GM23338 (cell line): ENCODE measurements at regions not wholly inside any gene's neighbourhood (a gene's known extent, or its start where the extent isn't known, plus 50 kb on each side); places are given as distances from the start of the nearest gene placed in this dataset.

Experiments used
- ATAC-seq: fragments of 200-7000 bp; cut with Tn5 transposase; 3 replicates; pipeline ENCODE4 v1.9.1; 2020
- DNase-seq: peaks from one replicate; pipeline ENCODE4 v3.0.0-alpha.2; 2015; ENCODE audit warnings: low spot score
- H2AFZ ChIP-seq: fragments of 200-600 bp; sonication (generic); 2 replicates; pipeline ENCODE4 v1.8.0; 2016; ENCODE audit warnings: antibody characterized with exemption, mild to moderate bottlenecking, moderate library complexity
- H3F3A ChIP-seq: fragments of 200-600 bp; sonication (generic); replicated peaks from 2 replicates; pipeline ENCODE4 v1.8.0; 2017; ENCODE audit warnings: antibody characterized with exemption, mixed run types, low read depth
- H3K27ac ChIP-seq: fragments of 200-600 bp; sonication (generic); 2 replicates; pipeline ENCODE4 v1.6.1; 2016; ENCODE audit warnings: low read depth
- H3K27me3 ChIP-seq: fragments of 200-600 bp; sonication (generic); 2 replicates; pipeline ENCODE4 v1.8.0; 2016; ENCODE audit warnings: mild to moderate bottlenecking, mixed run types, moderate library complexity; ENCODE audit not compliant: insufficient read depth
- H3K36me3 ChIP-seq: fragments of 200-600 bp; sonication (generic); 2 replicates; pipeline ENCODE4 v1.8.0; 2016; ENCODE audit warnings: mild to moderate bottlenecking; ENCODE audit not compliant: insufficient read depth
- H3K4me1 ChIP-seq: fragments of 200-600 bp; sonication (generic); 2 replicates; pipeline ENCODE4 v1.8.0; 2016; ENCODE audit warnings: mild to moderate bottlenecking, moderate library complexity; ENCODE audit not compliant: insufficient read depth
- H3K4me2 ChIP-seq: fragments of 200-600 bp; sonication (generic); 2 replicates; pipeline ENCODE4 v1.7.1; 2017; ENCODE audit warnings: mixed run types
- H3K4me3 ChIP-seq: fragments of 200-600 bp; sonication (generic); 2 replicates; pipeline ENCODE4 v1.6.1; 2016; ENCODE audit warnings: mixed run types
- H3K79me2 ChIP-seq: fragments of 200-600 bp; sonication (generic); replicated peaks from 2 replicates; pipeline ENCODE4 v1.8.0; 2017; ENCODE audit warnings: mild to moderate bottlenecking; ENCODE audit not compliant: insufficient read depth
- H3K9me2 ChIP-seq: fragments of 200-600 bp; sonication (generic); 2 replicates; pipeline ENCODE4 v1.8.0; 2017; ENCODE audit not compliant: insufficient read depth
- H4K20me1 ChIP-seq: fragments of 200-600 bp; sonication (generic); replicated peaks from 2 replicates; pipeline ENCODE4 v1.8.0; 2017; ENCODE audit warnings: mild to moderate bottlenecking; ENCODE audit not compliant: insufficient read depth
- H3K27ac Mint-ChIP-seq: 2 replicates; pipeline ENCODE4 v1.8.0; 2020; ENCODE audit warnings: inconsistent platforms, mild to moderate bottlenecking, moderate library complexity, mixed read lengths
- H3K27me3 Mint-ChIP-seq: 3 replicates; pipeline ENCODE4 v1.8.0; 2022; ENCODE audit warnings: low read depth, mild to moderate bottlenecking, moderate library complexity, mixed read lengths, inconsistent platforms; ENCODE audit not compliant: insufficient read depth, poor library complexity
- H3K36me3 Mint-ChIP-seq: 3 replicates; pipeline ENCODE4 v1.8.0; 2021; ENCODE audit warnings: low read depth, mild to moderate bottlenecking, inconsistent platforms, moderate library complexity, mixed read lengths
- H3K4me1 Mint-ChIP-seq: 3 replicates; pipeline ENCODE4 v1.8.0; 2020; ENCODE audit warnings: mild to moderate bottlenecking, inconsistent platforms, mixed read lengths
- H3K4me3 Mint-ChIP-seq: 3 replicates; pipeline ENCODE4 v1.8.0; 2021; ENCODE audit warnings: moderate library complexity, mild to moderate bottlenecking, inconsistent platforms, mixed read lengths
- H3K9me3 Mint-ChIP-seq: 3 replicates; pipeline ENCODE4 v1.8.0; 2020; ENCODE audit warnings: moderate library complexity, mild to moderate bottlenecking, inconsistent platforms, mixed read lengths
- CREB1 ChIP-seq: fragments of 250-450 bp; sonication (Bioruptor Pico); IDR thresholded peaks from 2 replicates; pipeline ENCODE4 v1.5.0; 2020; ENCODE audit warnings: low read depth, mild to moderate bottlenecking, moderate library complexity
- EZH2 ChIP-seq: fragments of 200-600 bp; sonication (generic); IDR thresholded peaks from one replicate; pipeline ENCODE4 v1.8.0; 2017; ENCODE audit warnings: antibody characterized with exemption, mild to moderate bottlenecking, low read depth; ENCODE audit not compliant: unreplicated experiment
- EZH2phosphoT487 ChIP-seq: fragments of 200-600 bp; sonication (generic); IDR thresholded peaks from one replicate; pipeline ENCODE4 v1.8.1; 2018; ENCODE audit warnings: antibody characterized with exemption; ENCODE audit not compliant: unreplicated experiment
- JUNB ChIP-seq: IDR thresholded peaks from one replicate; pipeline ENCODE4 v1.6.1; 2016; ENCODE audit warnings: antibody characterized with exemption; ENCODE audit not compliant: unreplicated experiment
- NANOG ChIP-seq: IDR thresholded peaks from 2 replicates; pipeline ENCODE4 v1.6.1; 2016; ENCODE audit warnings: antibody characterized with exemption, borderline replicate concordance
- STAT1 ChIP-seq: IDR thresholded peaks from one replicate; pipeline ENCODE4 v1.6.1; 2016; ENCODE audit warnings: antibody characterized with exemption; ENCODE audit not compliant: unreplicated experiment
- TF ChIP-seq, protein P1 (sequence below): fragments of 250-450 bp; sonication (Bioruptor Pico); IDR thresholded peaks from 2 replicates; pipeline ENCODE4 v1.5.0; 2020; ENCODE audit warnings: mild to moderate bottlenecking, moderate library complexity
- TF ChIP-seq, protein P2 (sequence below), 2 experiments: fragments of 200-600 bp in 1 of 2; sonication (generic) in 1 of 2; conservative IDR thresholded peaks; 2 replicates each; pipeline versions ENCODE4 v1.5.1 to v1.6.1; 2016 to 2017; ENCODE audit warnings: antibody characterized with exemption in 2 of 2, low read depth in 2 of 2, mild to moderate bottlenecking in 2 of 2, moderate library complexity in 1 of 2
- TF ChIP-seq, protein P3 (sequence below): IDR thresholded peaks from one replicate; pipeline ENCODE4 v1.6.1; 2018; ENCODE audit warnings: antibody characterized with exemption; ENCODE audit not compliant: unreplicated experiment

DNA sequence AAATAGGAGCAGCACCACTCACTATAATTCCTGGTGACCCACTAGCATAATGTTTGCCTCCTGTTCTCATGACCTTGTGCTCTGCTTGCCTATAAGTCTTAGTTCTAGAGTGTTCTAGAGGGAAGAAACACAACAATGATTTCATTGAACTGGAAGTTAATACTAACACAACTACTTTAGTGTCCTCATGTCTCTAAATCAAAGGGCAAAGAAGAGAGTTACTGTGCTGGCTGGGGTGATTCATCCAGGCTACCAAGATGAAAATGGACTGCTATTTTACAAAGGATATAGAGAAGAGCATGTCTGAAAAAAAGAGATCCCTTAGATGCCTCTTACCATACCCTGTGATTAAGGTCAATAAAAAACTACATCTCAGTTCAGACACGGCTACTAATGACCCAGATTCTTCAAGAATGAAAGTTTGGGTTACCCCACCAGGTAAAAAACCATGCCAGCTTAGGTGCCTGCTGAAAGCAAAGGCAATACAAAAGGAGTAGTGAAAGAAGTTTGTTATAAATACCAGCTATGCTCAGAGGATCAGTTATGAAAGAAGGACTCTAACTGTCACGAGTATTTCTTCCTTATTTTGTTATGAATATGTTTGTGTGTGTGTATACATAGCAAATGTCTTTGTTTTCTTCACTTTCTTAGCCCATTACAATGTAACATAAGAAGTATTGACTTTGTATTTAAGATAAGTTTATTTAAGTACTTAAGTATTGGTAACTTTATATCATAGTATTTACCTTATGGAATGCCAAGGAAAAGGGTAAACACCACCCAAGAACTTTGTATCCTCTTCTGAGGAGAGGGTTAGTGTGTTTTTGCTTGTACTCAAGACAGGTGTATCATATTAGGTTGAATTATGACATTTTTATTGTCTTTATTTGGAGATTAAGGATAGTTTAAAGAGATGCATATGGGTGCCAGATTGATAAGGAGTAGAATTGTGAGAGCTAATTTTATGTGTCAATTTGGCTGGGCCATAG lies 314.1 kb upstream of the PTGER4 start:
- H3K79me2 ChIP-seq = no peaks in the 10 kb centered on the region
- H3K36me3 ChIP-seq = no peaks in the 10 kb centered on the region
- no peaks in the 10 kb centered on the region for H4K20me1 ChIP-seq
- H3K9me2 ChIP-seq = no peaks in the 10 kb centered on the region
- H3K27me3 ChIP-seq = no peaks in the 10 kb centered on the region
- no peaks in the 10 kb centered on the region for H3K27me3 Mint-ChIP-seq
- H3F3A ChIP-seq = no peaks in the 10 kb centered on the region
- H2AFZ ChIP-seq = no peak overlapping the region
- no peak for DNase-seq
- TF ChIP-seq, protein P1, sequence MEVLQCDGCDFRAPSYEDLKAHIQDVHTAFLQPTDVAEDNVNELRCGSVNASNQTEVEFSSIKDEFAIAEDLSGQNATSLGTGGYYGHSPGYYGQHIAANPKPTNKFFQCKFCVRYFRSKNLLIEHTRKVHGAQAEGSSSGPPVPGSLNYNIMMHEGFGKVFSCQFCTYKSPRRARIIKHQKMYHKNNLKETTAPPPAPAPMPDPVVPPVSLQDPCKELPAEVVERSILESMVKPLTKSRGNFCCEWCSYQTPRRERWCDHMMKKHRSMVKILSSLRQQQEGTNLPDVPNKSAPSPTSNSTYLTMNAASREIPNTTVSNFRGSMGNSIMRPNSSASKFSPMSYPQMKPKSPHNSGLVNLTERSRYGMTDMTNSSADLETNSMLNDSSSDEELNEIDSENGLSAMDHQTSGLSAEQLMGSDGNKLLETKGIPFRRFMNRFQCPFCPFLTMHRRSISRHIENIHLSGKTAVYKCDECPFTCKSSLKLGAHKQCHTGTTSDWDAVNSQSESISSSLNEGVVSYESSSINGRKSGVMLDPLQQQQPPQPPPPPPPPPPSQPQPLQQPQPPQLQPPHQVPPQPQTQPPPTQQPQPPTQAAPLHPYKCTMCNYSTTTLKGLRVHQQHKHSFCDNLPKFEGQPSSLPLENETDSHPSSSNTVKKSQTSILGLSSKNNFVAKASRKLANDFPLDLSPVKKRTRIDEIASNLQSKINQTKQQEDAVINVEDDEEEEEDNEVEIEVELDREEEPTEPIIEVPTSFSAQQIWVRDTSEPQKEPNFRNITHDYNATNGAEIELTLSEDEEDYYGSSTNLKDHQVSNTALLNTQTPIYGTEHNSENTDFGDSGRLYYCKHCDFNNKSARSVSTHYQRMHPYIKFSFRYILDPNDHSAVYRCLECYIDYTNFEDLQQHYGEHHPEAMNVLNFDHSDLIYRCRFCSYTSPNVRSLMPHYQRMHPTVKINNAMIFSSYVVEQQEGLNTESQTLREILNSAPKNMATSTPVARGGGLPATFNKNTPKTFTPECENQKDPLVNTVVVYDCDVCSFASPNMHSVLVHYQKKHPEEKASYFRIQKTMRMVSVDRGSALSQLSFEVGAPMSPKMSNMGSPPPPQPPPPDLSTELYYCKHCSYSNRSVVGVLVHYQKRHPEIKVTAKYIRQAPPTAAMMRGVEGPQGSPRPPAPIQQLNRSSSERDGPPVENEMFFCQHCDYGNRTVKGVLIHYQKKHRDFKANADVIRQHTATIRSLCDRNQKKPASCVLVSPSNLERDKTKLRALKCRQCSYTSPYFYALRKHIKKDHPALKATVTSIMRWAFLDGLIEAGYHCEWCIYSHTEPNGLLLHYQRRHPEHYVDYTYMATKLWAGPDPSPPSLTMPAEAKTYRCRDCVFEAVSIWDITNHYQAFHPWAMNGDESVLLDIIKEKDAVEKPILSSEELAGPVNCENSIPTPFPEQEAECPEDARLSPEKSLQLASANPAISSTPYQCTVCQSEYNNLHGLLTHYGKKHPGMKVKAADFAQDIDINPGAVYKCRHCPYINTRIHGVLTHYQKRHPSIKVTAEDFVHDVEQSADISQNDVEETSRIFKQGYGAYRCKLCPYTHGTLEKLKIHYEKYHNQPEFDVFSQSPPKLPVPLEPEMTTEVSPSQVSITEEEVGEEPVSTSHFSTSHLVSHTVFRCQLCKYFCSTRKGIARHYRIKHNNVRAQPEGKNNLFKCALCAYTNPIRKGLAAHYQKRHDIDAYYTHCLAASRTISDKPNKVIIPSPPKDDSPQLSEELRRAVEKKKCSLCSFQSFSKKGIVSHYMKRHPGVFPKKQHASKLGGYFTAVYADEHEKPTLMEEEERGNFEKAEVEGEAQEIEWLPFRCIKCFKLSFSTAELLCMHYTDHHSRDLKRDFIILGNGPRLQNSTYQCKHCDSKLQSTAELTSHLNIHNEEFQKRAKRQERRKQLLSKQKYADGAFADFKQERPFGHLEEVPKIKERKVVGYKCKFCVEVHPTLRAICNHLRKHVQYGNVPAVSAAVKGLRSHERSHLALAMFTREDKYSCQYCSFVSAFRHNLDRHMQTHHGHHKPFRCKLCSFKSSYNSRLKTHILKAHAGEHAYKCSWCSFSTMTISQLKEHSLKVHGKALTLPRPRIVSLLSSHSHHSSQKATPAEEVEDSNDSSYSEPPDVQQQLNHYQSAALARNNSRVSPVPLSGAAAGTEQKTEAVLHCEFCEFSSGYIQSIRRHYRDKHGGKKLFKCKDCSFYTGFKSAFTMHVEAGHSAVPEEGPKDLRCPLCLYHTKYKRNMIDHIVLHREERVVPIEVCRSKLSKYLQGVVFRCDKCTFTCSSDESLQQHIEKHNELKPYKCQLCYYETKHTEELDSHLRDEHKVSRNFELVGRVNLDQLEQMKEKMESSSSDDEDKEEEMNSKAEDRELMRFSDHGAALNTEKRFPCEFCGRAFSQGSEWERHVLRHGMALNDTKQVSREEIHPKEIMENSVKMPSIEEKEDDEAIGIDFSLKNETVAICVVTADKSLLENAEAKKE (CRISPR knock-in tag) = no peak
- H3K4me3 Mint-ChIP-seq = no peak overlapping the region
- no peak for ATAC-seq
- no peak overlapping the region for H3K27ac Mint-ChIP-seq
- no peaks in the 10 kb centered on the region for H3K4me1 ChIP-seq
- no peak overlapping the region for H3K4me2 ChIP-seq
- H3K27ac ChIP-seq = no peak overlapping the region
- no peaks in the 10 kb centered on the region for H3K4me1 Mint-ChIP-seq
- H3K9me3 Mint-ChIP-seq = no peaks in the 10 kb centered on the region
- H3K4me3 ChIP-seq = no peak overlapping the region
- no peaks in the 10 kb centered on the region for H3K36me3 Mint-ChIP-seq

DNA sequence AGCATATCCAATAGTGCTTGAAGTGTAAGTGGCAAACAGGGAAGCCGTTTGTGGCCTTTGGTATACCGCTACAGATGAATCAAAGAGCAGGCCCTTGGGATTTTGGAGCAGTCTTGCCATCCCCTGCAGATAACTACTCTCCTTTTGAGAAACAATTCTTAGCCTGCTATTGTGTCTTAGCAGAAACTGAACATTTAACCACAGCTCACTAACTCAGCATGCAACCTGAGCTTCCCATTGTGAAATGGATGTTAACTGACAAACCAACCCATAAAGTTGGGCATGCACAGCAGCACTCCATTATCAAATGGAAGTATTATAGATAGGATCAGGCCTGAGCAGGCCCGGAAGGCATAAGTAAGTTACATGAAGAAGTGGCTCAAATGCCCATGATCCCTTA lies 315.3 kb upstream of the PTGER4 start:
- Mint-ChIP-seq H3K4me3 (no peak overlapping the region), H3K4me1 (no peaks in the 10 kb centered on the region), H3K9me3 (no peaks in the 10 kb centered on the region), H3K36me3 (no peaks in the 10 kb centered on the region), H3K27me3 (no peaks in the 10 kb centered on the region), H3K27ac (no peak overlapping the region)
- Histone ChIP-seq H3K36me3 (no peaks in the 10 kb centered on the region), H4K20me1 (no peaks in the 10 kb centered on the region), H3F3A (no peaks in the 10 kb centered on the region), H3K4me3 (no peak overlapping the region), H3K9me2 (no peaks in the 10 kb centered on the region), H3K4me2 (no peak overlapping the region), H3K27me3 (no peaks in the 10 kb centered on the region), H3K27ac (no peak overlapping the region), H3K79me2 (no peaks in the 10 kb centered on the region), H3K4me1 (no peaks in the 10 kb centered on the region), H2AFZ (no peak overlapping the region)
- no peak for DNase-seq
- no peak for ATAC-seq
- no peak for TF ChIP-seq EZH2phosphoT487
- no peak for TF ChIP-seq EZH2
- TF ChIP-seq, protein P2, sequence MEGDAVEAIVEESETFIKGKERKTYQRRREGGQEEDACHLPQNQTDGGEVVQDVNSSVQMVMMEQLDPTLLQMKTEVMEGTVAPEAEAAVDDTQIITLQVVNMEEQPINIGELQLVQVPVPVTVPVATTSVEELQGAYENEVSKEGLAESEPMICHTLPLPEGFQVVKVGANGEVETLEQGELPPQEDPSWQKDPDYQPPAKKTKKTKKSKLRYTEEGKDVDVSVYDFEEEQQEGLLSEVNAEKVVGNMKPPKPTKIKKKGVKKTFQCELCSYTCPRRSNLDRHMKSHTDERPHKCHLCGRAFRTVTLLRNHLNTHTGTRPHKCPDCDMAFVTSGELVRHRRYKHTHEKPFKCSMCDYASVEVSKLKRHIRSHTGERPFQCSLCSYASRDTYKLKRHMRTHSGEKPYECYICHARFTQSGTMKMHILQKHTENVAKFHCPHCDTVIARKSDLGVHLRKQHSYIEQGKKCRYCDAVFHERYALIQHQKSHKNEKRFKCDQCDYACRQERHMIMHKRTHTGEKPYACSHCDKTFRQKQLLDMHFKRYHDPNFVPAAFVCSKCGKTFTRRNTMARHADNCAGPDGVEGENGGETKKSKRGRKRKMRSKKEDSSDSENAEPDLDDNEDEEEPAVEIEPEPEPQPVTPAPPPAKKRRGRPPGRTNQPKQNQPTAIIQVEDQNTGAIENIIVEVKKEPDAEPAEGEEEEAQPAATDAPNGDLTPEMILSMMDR (conservative IDR thresholded peaks at IDR 0.05; ENCODE audit: low read depth in 2 of 2) = no peak
- no peak for TF ChIP-seq STAT1
- TF ChIP-seq, protein P3, sequence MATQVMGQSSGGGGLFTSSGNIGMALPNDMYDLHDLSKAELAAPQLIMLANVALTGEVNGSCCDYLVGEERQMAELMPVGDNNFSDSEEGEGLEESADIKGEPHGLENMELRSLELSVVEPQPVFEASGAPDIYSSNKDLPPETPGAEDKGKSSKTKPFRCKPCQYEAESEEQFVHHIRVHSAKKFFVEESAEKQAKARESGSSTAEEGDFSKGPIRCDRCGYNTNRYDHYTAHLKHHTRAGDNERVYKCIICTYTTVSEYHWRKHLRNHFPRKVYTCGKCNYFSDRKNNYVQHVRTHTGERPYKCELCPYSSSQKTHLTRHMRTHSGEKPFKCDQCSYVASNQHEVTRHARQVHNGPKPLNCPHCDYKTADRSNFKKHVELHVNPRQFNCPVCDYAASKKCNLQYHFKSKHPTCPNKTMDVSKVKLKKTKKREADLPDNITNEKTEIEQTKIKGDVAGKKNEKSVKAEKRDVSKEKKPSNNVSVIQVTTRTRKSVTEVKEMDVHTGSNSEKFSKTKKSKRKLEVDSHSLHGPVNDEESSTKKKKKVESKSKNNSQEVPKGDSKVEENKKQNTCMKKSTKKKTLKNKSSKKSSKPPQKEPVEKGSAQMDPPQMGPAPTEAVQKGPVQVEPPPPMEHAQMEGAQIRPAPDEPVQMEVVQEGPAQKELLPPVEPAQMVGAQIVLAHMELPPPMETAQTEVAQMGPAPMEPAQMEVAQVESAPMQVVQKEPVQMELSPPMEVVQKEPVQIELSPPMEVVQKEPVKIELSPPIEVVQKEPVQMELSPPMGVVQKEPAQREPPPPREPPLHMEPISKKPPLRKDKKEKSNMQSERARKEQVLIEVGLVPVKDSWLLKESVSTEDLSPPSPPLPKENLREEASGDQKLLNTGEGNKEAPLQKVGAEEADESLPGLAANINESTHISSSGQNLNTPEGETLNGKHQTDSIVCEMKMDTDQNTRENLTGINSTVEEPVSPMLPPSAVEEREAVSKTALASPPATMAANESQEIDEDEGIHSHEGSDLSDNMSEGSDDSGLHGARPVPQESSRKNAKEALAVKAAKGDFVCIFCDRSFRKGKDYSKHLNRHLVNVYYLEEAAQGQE = no peak
- no peak for TF ChIP-seq NANOG
- no peak for TF ChIP-seq JUNB
- TF ChIP-seq CREB1 (CRISPR knock-in tag) = no peak
